NOMO-1 treated with dmso at 0.1 percent for 144 hours (cell line): ENCODE measurements at regions not wholly inside any gene's neighbourhood (a gene's known extent, or its start where the extent isn't known, plus 50 kb on each side); places are given as distances from the start of the nearest gene placed in this dataset.
"Not testable (repeated sequence)": the region's sequence is repeated elsewhere in the genome, so short reads cannot be mapped to it uniquely, and the experiment has no call there.

ENCODE experiments used
- DNase-seq: peaks from one replicate; lab custom pipeline; 2025; ENCODE audit not compliant: unreplicated experiment; lab: John Stamatoyannopoulos, UW

DNA sequence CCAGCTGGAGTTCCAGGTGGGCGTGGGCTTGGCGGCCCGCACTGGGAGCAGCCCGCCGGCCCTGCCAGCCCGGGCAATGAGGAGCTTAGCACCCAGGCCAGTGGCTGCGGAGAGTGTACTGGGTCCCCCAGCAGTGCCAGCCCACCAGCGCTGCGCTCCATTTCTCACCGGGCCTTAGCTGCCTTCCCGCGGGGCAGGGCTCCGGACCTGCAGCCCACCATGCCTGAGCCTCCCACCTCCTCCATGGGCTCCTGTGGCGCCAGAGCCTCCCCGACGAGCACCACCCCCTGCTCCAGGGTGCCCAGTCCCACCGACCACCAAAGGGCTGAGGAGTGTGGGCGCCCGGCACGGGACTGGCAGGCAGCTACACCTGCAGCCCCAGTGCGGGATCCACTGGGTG, 1075.3 kb downstream of the SI start:
- DNase-seq: not testable (repeated sequence)

- DNase-seq: no peak
These were observed 1094.4 kb downstream of the SI start for GRCh38 chr3:163983940-163984339.

DNA sequence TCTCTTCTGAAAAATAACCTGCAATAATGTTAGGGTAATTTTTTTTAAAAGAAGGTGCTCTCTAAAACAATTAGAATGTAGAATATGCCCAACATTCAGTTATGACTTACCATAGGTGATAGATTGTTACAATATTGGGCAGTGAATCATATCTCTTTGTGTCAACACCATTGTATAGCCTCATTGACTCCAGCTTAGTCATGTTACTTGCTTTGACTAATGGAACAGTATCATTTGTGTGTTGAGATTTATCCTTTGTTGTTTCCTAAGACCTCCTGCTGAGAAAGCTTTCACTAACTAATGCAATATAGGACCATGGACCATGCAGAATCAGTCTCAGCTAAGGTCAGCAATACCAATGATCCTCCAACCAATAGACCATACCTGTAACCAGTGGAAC, 1106.4 kb downstream of the SI start:
- no peak for DNase-seq

DNA sequence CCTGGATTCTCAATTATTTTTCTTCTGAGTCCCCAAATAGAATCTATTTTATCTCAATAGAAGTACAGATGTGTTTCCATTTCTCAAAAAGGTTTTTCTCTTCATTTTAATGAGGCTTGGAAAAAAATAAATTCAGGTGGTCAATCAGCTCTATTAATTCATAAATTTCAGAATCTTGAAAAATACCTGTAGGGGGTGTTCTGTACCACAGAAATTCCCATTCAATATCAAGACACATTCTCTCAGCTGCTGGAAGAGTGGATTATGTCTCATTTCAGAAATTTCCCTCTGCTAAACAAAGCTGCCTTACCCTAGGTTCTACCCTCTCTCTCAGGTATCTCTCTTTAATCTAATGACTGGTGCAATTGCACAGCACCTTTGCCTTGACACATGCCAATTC, 1121.2 kb downstream of the SI start:
- no peak for DNase-seq

- no peak for DNase-seq
These were observed 1124.8 kb downstream of the SI start for GRCh38 chr3:163953526-163953925.

GRCh38 chr3:163952499-163952898, 1125.8 kb downstream of the SI start:
- no peak for DNase-seq

- DNase-seq: no peak
These were observed 1126.8 kb downstream of the SI start for GRCh38 chr3:163951397-163951987.

DNA sequence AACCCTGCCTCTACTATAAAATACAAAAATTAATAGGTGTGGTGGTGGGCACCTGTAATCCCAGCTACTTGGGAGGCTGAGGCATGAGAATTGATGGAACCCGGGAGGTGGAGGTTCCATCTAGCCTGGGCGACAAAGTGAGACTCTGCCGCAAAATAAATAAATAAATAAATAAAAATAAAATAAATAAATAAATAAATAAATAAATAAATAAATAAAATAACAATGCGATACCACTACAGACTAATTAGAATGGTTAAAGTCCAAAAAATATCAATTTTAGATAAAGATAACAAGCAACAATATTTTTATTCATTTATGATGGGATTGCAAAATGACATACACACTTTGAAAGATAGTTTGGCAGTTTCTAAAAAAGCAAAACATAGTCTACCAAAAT, 1131.5 kb downstream of the SI start:
- DNase-seq: no peak

DNA sequence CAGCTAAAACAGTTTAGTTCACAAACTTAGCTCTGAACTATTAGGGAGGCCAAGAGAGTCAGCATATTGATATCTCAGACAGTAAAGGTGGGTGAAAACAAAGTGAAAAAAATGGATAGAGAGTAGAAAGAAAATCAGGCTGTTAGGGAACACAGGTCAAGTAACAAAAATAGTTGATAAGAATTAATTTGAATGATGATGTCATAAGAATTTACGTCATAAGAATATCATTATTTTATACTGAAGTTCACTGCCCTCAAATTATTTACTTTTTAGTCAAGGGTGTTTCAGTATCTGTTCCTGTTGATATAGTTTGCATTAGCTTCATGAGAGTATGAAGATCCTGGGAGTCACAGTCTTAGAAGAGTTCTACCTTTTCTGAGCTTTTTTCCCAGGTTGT, 1134.6 kb downstream of the SI start:
- DNase-seq: no peak

DNA sequence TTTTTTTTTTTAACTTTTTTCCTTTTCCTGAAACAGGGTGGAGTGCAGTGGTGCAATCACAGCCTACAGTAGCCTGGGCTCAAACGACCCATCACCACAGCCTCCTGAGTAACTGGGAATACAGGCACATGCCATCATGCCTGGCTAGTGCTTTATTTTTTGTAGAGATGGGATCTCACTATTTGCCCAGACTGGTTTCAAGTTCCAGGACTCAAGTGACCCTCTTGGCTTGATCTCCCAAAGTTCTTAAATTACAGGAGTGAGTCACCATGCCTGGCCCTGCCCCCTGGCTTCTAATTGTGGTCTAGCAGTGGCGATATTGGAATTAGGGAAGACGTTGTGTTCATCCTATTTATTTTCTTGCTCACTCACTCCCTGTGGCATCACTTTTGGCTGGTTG, 1138.4 kb downstream of the SI start:
- no peak for DNase-seq

GRCh38 chr3:163936543-163936942, 1141.8 kb downstream of the SI start:
- DNase-seq: no peak

DNA sequence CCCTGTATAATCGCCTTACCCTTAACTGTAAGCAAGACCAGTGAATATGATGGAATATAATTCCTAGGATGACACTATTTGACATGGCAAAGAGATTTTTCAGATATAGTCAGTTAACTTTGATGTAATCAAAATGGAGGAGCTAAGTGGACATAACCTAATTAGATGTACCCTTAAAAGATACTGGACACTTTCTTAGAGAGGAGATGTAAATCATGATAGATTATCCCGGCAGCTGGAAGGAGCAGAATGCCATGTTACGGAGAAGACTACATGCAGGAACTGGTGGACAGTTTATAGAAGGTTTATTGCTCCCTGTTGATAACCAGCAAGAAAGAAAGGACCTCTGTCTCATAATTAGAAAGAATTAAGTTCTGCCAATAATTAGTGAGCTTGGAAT, 1142.9 kb downstream of the SI start:
- no peak for DNase-seq

DNA sequence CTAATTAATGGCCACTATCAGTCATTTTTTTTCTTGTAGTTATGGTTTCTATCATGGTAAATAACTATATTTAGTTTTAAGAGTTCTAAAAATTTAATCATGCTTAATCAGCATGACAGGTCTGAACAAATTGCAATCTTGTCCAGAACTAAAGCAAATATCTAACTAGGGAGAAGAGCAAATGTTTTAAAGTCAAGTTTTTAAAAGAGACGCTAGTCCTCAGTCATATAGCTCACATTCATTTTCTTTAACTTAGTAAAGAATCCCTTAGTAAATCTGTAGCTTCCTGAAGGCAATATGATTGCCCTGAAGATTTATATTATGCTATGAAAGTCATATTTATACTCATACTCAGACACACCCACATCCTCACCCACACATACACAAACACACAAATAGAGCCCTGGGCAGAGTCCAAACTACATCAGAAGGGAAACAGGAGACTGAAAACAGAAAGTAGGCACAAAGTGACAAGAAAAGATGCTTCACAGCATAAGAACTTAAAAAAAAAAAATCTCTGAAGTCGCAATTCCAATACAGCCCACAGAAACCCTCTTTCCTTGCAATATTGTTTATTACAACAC, 1149.1 kb downstream of the SI start:
- no peak for DNase-seq

GRCh38 chr3:163927521-163927920, 1150.8 kb downstream of the SI start:
- DNase-seq: no peak

DNA sequence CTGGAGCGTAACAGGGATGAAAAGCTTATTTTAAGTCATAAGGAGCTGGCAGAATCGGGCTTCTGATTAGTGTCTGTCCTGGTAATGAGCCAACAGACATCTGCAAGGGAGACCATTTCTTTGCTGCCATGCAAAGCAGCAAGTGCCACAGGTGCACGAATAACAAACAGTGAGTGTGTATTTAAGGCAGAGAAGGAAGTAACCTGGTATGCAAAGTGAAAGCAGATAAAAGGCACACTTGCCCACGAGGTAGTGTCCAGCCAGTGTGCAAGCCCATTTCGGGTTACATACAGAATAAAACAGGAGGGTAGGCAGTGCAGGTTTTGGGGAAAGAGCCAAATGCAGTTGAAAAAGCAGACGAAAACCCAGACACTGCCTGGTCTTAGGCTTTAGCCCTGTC, 1153.7 kb downstream of the SI start:
- no peak for DNase-seq

DNA sequence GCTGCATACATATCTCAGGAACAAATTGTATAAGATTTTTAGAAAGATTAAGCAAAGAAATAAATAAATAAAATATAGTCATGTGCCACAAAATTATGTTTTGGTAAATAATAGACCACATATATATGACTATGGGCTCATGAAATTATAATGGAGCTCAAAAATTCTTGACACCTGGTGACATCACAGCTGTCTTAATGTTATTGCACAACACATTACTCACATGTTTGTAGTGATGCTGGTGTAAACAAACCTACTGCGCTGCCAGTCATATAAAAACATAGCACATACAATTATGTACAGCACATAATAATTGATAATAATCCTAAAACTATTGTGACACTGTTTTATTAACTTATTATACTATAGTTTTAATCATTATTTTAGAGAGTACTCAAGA, 1159.1 kb downstream of the SI start:
- DNase-seq: no peak

DNA sequence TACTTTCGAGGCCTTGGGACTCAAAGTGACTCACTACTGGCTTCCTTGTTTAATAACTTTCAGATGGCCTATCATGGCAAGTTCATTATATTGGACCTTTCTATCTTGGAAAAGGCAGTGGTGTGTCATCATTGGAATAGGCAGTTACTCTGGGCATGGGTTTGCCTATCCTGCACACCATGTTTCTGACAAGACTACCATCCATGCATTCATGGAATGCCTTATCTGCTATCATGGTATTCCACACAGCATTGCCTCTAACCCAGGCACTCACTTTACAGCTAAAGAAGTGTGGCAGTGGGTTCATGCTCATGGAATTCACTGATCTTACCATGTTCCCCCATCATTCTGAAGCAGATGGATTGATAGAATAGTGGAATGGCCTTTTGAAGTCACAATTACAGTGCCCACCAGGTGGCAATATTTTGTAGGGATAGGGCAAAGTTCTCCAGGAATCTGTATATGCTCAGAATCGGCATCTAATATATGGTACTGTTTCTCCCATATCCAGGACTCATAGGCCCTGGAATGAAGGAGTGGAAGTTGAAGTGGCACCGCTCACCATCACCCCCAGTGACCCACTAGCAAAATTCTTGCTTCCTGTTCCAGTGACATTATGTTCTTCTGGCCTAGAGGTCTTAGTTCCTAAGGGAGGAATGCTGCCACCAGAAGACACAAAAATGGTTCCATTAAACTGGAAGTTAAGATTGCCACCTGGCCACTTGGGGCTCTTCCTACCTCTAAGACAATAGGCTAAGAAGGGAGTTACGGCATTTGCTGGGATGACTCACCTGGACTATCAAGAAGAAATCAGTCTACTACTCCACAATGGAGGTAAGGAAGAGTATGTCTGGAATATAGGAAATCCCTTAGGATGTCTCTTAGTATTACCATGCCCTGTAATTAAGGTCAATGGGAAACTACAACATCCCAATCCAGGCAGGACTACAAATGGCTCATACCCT, 1161.4 kb downstream of the SI start:
- no peak for DNase-seq

- DNase-seq: no peak
These were observed 1163.0 kb downstream of the SI start for GRCh38 chr3:163915280-163915679.

DNA sequence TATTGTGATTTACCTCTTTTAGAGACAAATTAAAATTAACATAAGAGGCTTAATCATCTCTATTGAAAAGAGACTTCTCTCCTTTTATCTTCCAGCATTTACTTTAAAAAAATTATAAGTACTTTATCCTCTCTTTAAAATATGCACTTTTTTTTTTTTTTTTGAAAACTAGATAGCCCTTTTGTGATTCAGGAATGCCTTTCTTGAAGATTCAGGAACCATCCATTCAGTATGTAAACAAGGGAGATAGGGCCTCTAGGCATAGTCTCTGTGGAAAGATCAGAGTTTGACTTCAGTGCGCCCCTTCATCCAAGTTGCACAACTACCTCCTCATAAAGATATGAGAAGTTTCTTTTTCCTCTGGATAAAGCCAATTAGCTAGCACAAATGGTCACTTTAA, 1163.7 kb downstream of the SI start:
- DNase-seq: no peak

GRCh38 chr3:163891771-163892170, 1186.5 kb downstream of the SI start:
- DNase-seq: no peak

GRCh38 chr3:163890661-163891060, 1187.6 kb downstream of the SI start:
- DNase-seq: no peak

DNA sequence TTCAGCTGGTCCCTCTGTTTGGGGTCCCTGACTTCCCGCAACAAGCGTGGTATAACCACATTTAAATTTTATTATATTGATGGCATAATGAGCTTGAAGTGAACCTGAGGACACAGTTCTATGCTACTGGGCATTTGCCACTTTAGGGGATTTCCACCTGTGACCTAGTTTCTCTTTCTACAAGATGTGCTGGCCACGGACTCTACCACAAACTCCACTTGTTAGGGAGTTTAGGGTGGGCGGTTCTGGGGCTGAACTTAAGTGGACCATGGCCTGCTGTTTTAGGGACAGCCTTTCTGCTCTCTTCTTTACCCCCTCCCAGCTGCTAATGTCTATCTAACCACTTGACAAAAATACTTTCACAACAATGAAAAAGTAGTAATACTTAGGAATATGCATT, 1199.1 kb downstream of the SI start:
- DNase-seq: no peak
